ENCODE measurements at regions not wholly inside any gene's neighbourhood (a gene's known extent, or its start where the extent isn't known, plus 50 kb on each side); places are given as distances from the start of the nearest gene placed in this dataset.

- DNase-seq (ENCODE audit: low spot score): no peak
- in situ Hi-C loops (cut with HindIII; ENCODE audit: low sequenced_read_pairs): no loop called here
Measured at GRCh38 chr14:58798173-58798572, 160.4 kb downstream of the DACT1 start.

- in situ Hi-C loops (cut with HindIII; ENCODE audit: low sequenced_read_pairs): no loop called here
- DNase-seq (ENCODE audit: low spot score): no peak
Measured at GRCh38 chr14:58801086-58801485, 163.3 kb downstream of the DACT1 start.

GRCh38 chr14:58805057-58805456 lies 167.3 kb downstream of the DACT1 start:
- in situ Hi-C loops (cut with HindIII; ENCODE audit: low sequenced_read_pairs): no loop called here
- DNase-seq (ENCODE audit: low spot score): no peak

DNA sequence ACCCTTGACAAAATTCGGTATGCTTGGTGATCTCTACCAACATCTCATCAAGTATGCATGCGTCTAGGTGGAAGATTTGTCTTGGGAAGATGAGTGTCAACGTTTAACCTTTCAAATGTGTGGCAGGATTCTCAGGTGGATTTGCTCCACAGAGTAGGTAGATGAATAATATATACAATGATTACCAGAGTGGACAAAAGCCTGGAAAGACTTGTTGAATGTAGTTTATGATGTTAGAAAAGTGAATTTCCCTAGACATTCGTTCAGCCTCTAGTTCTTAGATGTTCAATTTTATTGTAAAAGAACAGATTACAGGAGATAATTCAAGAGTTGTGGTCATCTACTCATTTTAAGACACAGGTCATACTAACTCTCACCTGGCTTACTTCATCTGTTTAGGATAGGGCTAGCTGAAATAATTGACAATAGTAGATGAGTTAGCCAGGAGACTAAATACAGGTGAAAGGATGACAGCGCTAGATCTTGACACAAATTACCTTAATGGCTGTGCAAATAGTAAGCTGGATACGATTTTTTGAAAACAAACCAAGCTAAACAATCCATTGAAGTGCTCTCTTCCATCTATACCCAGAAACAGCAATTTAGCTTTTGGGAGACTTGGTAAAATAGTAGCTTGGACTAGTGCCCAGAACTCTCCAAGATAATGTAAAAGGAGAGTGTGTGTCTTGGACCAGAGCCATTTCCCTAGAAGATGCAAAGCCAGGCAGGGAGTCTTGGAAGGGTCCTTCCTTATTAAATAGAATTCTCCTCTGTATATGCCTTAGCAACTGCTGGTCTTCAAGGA lies 168.0 kb downstream of the DACT1 start:
- DNase-seq (ENCODE audit: low spot score): no peak
- in situ Hi-C loops (cut with HindIII; ENCODE audit: low sequenced_read_pairs): no loop called here

- in situ Hi-C loops (cut with HindIII; ENCODE audit: low sequenced_read_pairs): no loop called here
- no peak for DNase-seq (ENCODE audit: low spot score)
Measured at GRCh38 chr14:58807191-58807590, 169.4 kb downstream of the DACT1 start.

- DNase-seq (ENCODE audit: low spot score): peak; percentile 34
- in situ Hi-C loops (cut with HindIII; ENCODE audit: low sequenced_read_pairs): no loop called here
Measured at GRCh38 chr14:58808828-58809227, 171.1 kb downstream of the DACT1 start.

DNA sequence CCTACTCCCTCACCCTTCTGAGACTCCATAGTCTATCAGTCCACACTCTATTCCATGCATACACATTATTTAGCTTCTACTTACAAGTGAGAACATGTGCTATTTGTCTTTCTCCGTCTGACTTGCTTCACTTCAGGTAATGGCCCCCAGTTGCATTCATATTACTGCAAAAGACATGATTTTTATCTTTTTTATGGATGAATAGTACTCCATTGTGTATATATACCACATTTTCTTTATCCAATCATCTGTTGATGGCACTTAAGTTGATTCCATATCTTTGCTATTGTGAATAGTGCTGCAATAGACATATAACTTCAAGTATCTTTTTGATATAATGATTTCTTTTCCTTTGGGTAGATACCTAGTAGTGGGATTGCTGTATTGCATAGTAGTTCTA lies 171.8 kb downstream of the DACT1 start:
- in situ Hi-C loops (cut with HindIII; ENCODE audit: low sequenced_read_pairs): no loop called here

GRCh38 chr14:58812050-58812910 lies 174.5 kb downstream of the DACT1 start:
- peak; percentile 66 for DNase-seq (ENCODE audit: low spot score)
- in situ Hi-C loops (cut with HindIII; ENCODE audit: low sequenced_read_pairs): no loop called here

More for the DNA sequence above, 171.8 kb downstream of the DACT1 start:
- DNase-seq (ENCODE audit: low spot score): no peak

- in situ Hi-C loops (cut with HindIII; ENCODE audit: low sequenced_read_pairs): no loop called here
- no peak for DNase-seq (ENCODE audit: low spot score)
Measured at GRCh38 chr14:58813745-58814144, 176.0 kb downstream of the DACT1 start.

DNA sequence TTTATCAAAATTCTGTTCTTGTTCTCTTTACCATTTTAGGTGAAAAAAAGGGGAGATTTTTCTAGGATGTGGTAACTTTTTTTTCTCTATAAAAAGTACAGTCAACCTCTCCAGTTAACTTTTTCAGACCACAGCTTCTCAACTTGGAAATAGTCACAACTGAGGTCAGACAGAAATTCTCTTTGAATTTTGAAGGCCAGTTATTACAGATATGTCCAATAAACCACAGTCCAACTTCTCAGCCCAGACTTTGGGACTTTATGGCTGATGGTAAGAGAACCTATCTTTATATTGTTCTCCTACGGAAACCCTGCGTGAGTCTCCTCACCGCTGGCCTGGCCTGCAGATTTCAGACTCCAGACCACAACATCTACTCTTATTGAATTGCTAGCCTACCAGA lies 176.7 kb downstream of the DACT1 start:
- DNase-seq (ENCODE audit: low spot score): no peak

DNA sequence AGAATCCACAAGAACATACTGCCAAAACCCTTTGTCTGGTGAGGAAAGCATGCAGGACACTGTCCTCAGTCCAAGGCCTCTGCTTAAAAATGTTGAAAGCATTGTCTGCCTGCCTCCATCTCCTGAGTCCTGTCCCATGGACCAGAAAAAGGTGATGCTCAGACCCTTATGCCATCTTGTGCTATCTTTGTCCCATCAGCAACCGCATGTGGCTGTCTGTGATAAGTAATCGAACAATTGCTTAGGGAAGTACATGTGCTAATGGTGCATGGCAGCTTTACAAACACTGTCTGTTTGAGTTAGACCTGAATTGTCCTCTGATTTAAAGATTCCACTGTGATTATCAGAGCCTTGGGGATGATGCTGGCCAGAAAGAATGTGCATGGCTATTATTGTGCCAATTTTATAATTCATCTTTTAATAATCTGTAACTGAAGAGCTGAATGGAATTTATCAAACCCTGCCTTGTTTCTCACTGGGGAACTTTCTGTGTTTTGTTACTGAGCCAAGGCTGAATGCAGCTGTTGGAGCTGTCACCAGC lies 177.5 kb downstream of the DACT1 start:
- in situ Hi-C loops (cut with HindIII; ENCODE audit: low sequenced_read_pairs): no loop called here
- DNase-seq (ENCODE audit: low spot score): no peak

More for the DNA sequence above, 176.7 kb downstream of the DACT1 start:
- in situ Hi-C loops (cut with HindIII; ENCODE audit: low sequenced_read_pairs): no loop called here

- in situ Hi-C loops (cut with HindIII; ENCODE audit: low sequenced_read_pairs): no loop called here
- no peak for DNase-seq (ENCODE audit: low spot score)
Measured at GRCh38 chr14:58815794-58816193, 178.0 kb downstream of the DACT1 start.

DNA sequence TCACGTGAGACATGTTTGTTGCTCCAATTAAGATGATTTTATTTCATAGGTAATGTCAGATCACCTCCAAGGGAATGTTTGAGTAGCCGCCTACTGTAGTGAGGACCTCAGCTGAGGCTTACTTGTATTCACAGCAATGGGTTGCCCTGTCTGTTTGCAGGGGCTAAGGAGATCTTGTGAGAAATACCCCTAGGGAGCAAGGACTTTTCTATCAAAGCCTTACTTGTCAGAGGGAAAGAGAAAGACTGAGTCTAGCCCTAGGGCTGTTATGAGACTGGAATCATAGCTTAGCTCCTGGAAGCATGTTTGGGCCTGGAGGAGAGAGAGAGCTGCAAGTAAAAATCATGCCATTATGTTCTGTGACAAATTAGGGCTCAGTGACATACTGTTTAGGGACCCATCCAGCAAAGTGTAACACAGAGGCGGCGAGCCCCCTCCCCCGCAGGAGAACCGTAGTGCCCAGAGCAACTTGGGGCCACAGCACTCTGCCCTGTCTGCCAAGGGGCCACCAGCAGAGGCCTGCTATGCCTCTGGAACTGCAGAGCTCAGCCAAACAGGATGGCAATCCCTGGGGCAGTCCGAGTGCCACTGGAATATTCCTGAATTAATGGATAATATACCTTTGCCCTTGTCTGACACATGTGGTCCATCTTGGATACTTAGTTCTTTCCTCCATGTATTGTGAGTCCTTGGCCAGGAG lies 178.8 kb downstream of the DACT1 start:
- no peak for DNase-seq (ENCODE audit: low spot score)
- in situ Hi-C loops (cut with HindIII; ENCODE audit: low sequenced_read_pairs): no loop called here

GRCh38 chr14:58817846-58818245 lies 180.1 kb downstream of the DACT1 start:
- no peak for DNase-seq (ENCODE audit: low spot score)
- in situ Hi-C loops (cut with HindIII; ENCODE audit: low sequenced_read_pairs): no loop called here

DNA sequence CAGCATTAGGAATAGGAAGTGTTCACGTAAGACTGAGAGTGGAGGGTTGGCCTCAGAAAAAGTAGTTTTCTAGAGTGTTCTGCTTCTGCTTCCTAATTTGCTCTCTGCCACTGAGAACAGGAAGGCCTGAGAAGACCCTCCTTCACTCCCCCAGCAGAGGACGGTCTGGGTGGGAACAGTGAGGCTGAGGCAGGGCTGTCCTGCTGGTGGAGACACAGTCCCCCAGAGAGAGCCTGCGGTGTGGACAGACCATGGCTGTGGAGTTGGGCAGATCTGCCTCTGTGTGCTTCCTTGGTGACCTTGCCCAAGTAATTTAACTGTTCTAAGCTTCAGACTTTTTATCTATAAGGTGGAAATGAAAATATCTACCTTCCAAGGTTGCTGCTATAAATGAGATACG lies 182.3 kb downstream of the DACT1 start:
- no peak for DNase-seq (ENCODE audit: low spot score)
- in situ Hi-C loops (cut with HindIII; ENCODE audit: low sequenced_read_pairs): no loop called here

- in situ Hi-C loops (cut with HindIII; ENCODE audit: low sequenced_read_pairs): no loop called here
- DNase-seq (ENCODE audit: low spot score): no peak
Measured at GRCh38 chr14:58821421-58821820, 183.7 kb downstream of the DACT1 start.

DNA sequence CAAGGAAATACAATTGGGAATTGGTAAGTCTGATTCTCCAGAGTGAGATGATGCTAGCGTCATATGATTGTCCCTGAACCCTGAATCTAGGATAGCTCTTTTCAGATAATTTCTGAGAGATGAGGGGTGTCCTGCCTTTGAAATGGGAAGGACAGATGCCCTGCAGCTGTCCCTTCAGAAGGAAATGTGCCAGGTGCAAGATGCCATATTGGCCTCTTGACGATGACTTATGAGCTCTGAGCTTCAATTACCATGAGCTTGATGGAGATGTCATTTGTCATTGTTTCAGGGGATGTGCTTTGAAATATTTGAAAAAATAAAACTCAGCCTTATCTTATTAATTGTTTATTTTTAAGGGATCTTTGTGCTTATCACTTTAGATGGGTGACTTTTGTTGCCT lies 185.1 kb downstream of the DACT1 start:
- DNase-seq (ENCODE audit: low spot score): no peak
- in situ Hi-C loops (cut with HindIII; ENCODE audit: low sequenced_read_pairs): no loop called here

DNA sequence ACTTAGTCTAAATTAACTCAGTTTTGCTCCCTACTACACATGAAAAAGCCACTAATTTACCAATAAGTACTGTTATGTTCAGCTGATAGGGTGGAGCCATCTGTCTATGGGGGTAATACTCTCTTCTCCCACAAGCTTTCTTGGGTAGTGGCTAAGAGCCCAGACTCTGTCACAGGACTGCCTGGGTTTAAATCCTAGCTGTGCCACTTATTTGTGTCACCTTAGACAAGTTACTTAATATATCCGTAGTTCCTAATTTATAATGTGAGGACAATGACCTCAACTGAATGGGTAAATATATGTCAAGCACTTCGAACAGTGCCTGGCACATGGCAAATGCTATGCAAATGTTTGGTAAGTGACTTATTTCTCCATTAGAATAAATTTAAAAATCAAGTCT lies 185.6 kb downstream of the DACT1 start:
- in situ Hi-C loops (cut with HindIII; ENCODE audit: low sequenced_read_pairs): no loop called here

GRCh38 chr14:58824106-58824505 lies 186.3 kb downstream of the DACT1 start:
- in situ Hi-C loops (cut with HindIII; ENCODE audit: low sequenced_read_pairs): no loop called here
- DNase-seq (ENCODE audit: low spot score): no peak

More for the DNA sequence above, 185.6 kb downstream of the DACT1 start:
- DNase-seq (ENCODE audit: low spot score): no peak

- in situ Hi-C loops (cut with HindIII; ENCODE audit: low sequenced_read_pairs): no loop called here
- DNase-seq (ENCODE audit: low spot score): no peak
Measured at GRCh38 chr14:58824796-58825195, 187.0 kb downstream of the DACT1 start.

All from G401 (cell line).